SK-N-MC (cell line): ENCODE measurements at regions not wholly inside any gene's neighbourhood (a gene's known extent, or its start where the extent isn't known, plus 50 kb on each side); places are given as distances from the start of the nearest gene placed in this dataset.

Experiments
- EZH2 ChIP-seq: fragments of 200-600 bp; sonication (generic); IDR thresholded peaks from one replicate; pipeline ENCODE4 v1.6.1; 2017; ENCODE audit warnings: antibody characterized with exemption
- FOXP2 ChIP-seq: optimal IDR thresholded peaks from 2 replicates; pipeline ENCODE3; 2011; ENCODE audit warnings: mild to moderate bottlenecking, moderate library complexity; ENCODE audit not compliant: insufficient read depth; ENCODE audit errors: extremely low read length, control extremely low read depth
- POLR2AphosphoS5 ChIP-seq: IDR thresholded peaks from 2 replicates; pipeline ENCODE4 v1.6.1; 2012; ENCODE audit warnings: mild to moderate bottlenecking, low read depth, low read length, borderline replicate concordance

DNA sequence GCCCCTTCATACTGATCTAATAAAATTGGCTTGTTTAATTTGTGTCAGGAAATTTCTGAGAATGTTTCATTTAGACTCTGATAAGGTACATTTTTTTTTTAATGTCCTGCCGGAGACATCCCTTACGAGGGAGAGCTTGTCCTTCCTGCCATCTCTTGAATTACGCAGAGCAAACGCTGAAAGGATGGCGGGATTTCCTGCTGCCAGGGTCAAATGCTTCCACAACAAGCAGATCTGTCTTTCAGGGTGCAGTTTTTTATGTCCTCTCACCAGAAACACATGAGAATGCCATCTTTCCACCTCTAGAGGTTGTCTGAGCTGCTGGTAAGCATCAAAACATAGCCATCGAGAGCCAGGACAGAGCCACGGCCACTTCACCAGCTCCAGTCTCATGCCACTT, 126.8 kb upstream of the ARHGAP5 start:
- no peak for TF ChIP-seq POLR2AphosphoS5
- TF ChIP-seq EZH2 = no peak
- no peak for TF ChIP-seq FOXP2
